ENCODE measurements at regions not wholly inside any gene's neighbourhood (a gene's known extent, or its start where the extent isn't known, plus 50 kb on each side); places are given as distances from the start of the nearest gene placed in this dataset.

DNA sequence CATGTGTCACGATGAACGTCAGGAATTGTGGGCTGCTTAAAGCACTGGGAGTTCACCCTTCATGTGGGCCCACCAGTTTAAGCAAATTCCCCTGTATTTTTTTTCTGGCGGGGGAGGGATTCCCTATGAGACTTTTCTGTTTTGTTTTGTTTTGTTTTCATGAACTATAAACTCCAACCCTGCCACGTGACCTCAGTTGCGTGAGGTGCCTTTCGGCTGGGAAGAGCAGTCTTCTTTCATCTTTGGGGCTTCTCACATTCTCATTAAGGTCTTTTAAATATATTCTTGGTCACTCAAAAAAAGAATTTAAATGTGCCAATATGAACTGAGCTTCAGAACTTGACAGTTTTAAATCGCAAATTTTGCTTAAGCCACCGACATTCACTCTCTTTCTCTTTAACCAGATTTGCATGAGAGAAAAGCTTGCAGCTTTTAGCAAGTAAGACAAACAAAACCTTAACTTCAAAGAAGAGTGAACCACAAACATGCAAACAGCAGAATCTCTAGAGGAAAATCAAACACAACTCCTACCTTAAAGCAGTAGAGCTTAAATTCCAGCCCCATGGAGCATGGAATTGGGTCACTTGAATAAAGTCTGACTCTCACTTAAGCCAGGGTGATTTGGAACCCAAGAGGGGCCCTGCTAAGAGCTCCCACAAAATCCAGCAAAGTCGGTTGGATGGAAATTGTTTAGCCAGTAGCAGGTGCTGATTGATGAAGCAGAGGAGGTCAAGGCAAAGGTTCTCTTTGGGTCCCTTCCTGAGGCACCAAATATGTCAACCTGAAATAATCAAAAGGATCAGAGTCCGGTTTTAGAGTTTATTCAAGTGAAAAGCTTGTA is 699.8 kb upstream of the GBE1 start:
- BruUV-seq (replicated peaks) = no TSS peak
- Histone ChIP-seq H2AFZ (ENCODE audit: low read depth, low read length) (no peak overlapping the region), H3K9ac (ENCODE audit: insufficient read depth in 1 of 2, low read depth in 2 of 2, low read length in 2 of 2) (no peak overlapping the region), H3K79me2 (ENCODE audit: control insufficient read depth, insufficient read depth, low read length) (no peaks in the 10 kb centered on the region), H3K4me3 (no peak overlapping the region), H3K27ac (ENCODE audit: extremely low read depth, low read depth, low read length) (no peak overlapping the region), H3K9me3 (replicated peaks; ENCODE audit: control insufficient read depth, insufficient read depth, low read depth, low read length) (no peaks in the 10 kb centered on the region), H3K27me3 (ENCODE audit: control insufficient read depth in 2 of 2, insufficient read depth in 2 of 2, low read length in 2 of 2) (no peaks in the 10 kb centered on the region), H3K36me3 (ENCODE audit: control insufficient read depth, insufficient read depth, low read length) (no peaks in the 10 kb centered on the region), H4K20me1 (replicated peaks; ENCODE audit: control insufficient read depth, insufficient read depth, low read length) (no peaks in the 10 kb centered on the region), H3K4me2 (ENCODE audit: insufficient read depth, low read length) (no peak overlapping the region), H3K4me1 (replicated peaks in 1 of 2; ENCODE audit: control insufficient read depth in 2 of 2, insufficient read depth in 2 of 2, low read length in 2 of 2) (no peaks in the 10 kb centered on the region), H3K9me1 (ENCODE audit: control insufficient read depth, insufficient read depth, low read length) (no peaks in the 10 kb centered on the region)
- DNase-seq (ENCODE audit: extremely low read depth in 1 of 4, low spot score in 3 of 4) (no peak), FAIRE-seq (no peak), ATAC-seq (no peak)
- TF ChIP-seq CREBBP (IDR thresholded peaks at IDR 0.05; ENCODE audit: low read depth, low read length) = no peak
- POLR2A ChIA-PET = no interaction called here
- in situ Hi-C loops (cut with MboI) = no loop called here
- CTCF ChIA-PET (ENCODE audit: low intra/inter-chr PET ratio) = no interaction called here
- 0% methylated on average over 10 of the region's 10 CpGs for WGBS (ENCODE audit: insufficient coverage, low coverage, missing lambda C conversion rate)
- intact Hi-C loops (cut with micrococcal nuclease) = no loop called here

DNA sequence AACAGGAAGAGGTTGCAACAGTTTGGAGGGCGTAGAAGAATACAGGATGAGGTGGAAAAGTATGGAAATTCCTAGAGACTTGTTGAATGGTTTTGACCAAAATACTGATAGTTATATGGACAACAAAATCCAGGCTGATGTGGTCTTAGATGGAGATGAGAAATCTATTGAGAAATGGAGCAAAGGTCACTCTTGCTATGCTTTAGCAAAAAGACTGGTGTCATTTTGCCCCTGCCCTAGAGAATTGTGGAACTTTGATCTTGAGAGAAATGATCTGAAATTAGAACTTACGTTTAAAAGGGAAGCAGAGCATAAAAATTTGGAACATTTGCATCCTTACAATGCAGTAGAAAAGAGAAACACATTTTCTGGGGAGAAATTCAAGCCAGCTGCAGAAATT is 686.9 kb upstream of the GBE1 start:
- Histone ChIP-seq H2AFZ (ENCODE audit: low read depth, low read length) (no peak overlapping the region), H3K27me3 (ENCODE audit: control insufficient read depth in 2 of 2, insufficient read depth in 2 of 2, low read length in 2 of 2) (no peaks in the 10 kb centered on the region), H3K36me3 (ENCODE audit: control insufficient read depth, insufficient read depth, low read length) (no peaks in the 10 kb centered on the region), H3K79me2 (ENCODE audit: control insufficient read depth, insufficient read depth, low read length) (no peaks in the 10 kb centered on the region), H3K9me3 (replicated peaks; ENCODE audit: control insufficient read depth, insufficient read depth, low read depth, low read length) (no peaks in the 10 kb centered on the region), H3K9ac (ENCODE audit: insufficient read depth in 1 of 2, low read depth in 2 of 2, low read length in 2 of 2) (no peak overlapping the region), H3K4me2 (ENCODE audit: insufficient read depth, low read length) (no peak overlapping the region), H4K20me1 (replicated peaks; ENCODE audit: control insufficient read depth, insufficient read depth, low read length) (no peaks in the 10 kb centered on the region), H3K4me3 (no peak overlapping the region), H3K9me1 (ENCODE audit: control insufficient read depth, insufficient read depth, low read length) (no peaks in the 10 kb centered on the region), H3K4me1 (replicated peaks in 1 of 2; ENCODE audit: control insufficient read depth in 2 of 2, insufficient read depth in 2 of 2, low read length in 2 of 2) (no peaks in the 10 kb centered on the region), H3K27ac (ENCODE audit: extremely low read depth, low read depth, low read length) (no peak overlapping the region)
- ChIA-PET POLR2A (no interaction called here), CTCF (ENCODE audit: low intra/inter-chr PET ratio) (no interaction called here)
- in situ Hi-C loops (cut with MboI) = no loop called here
- intact Hi-C loops (cut with micrococcal nuclease) = no loop called here
- FAIRE-seq = no peak
- ATAC-seq = no peak
- no TSS peak for BruUV-seq (replicated peaks)
- WGBS (ENCODE audit: insufficient coverage, low coverage, missing lambda C conversion rate) = 0% methylated on average over 2 of the region's 2 CpGs
- no peak for DNase-seq (ENCODE audit: extremely low read depth in 1 of 4, low spot score in 3 of 4)
- TF ChIP-seq NCOA4 (IDR thresholded peaks at IDR 0.05; ENCODE audit: partially characterized antibody) (no peak), EWSR1 (IDR thresholded peaks at IDR 0.05; ENCODE audit: borderline replicate concordance, low read depth, partially characterized antibody) (no peak), ZNF146 (CRISPR knock-in tag; IDR thresholded peaks at IDR 0.05; ENCODE audit: unreplicated experiment) (no peak), CHCHD3 (CRISPR knock-in tag; IDR thresholded peaks at IDR 0.05) (no peak), STAT5B (CRISPR knock-in tag; IDR thresholded peaks at IDR 0.05) (no peak), OTX1 (CRISPR knock-in tag; IDR thresholded peaks at IDR 0.05) (no peak), MEF2D (tag; conservative IDR thresholded peaks at IDR 0.05; ENCODE audit: low read depth) (no peak)
- TF ChIP-seq, protein P1, sequence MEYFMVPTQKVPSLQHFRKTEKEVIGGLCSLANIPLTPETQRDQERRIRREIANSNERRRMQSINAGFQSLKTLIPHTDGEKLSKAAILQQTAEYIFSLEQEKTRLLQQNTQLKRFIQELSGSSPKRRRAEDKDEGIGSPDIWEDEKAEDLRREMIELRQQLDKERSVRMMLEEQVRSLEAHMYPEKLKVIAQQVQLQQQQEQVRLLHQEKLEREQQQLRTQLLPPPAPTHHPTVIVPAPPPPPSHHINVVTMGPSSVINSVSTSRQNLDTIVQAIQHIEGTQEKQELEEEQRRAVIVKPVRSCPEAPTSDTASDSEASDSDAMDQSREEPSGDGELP (CRISPR knock-in tag; IDR thresholded peaks at IDR 0.05; ENCODE audit: borderline replicate concordance) = no peak
